ENCODE measurements at regions not wholly inside any gene's neighbourhood (a gene's known extent, or its start where the extent isn't known, plus 50 kb on each side); places are given as distances from the start of the nearest gene placed in this dataset.
"Not testable (repeated sequence)": the region's sequence is repeated elsewhere in the genome, so short reads cannot be mapped to it uniquely, and the experiment has no call there.

GRCh38 chr17:59494757-59495368 lies 70.5 kb upstream of the DHX40 start:
- H3K27ac ChIP-seq (ENCODE audit: low read depth, low read length), result no peak overlapping the region
- no peaks in the 10 kb centered on the region for H3K36me3 ChIP-seq (ENCODE audit: insufficient read depth, low read length)
- no peaks in the 10 kb centered on the region for H3K4me1 ChIP-seq (ENCODE audit: control insufficient read depth, insufficient read depth, low read length, unreplicated experiment)
- H3K4me3 ChIP-seq (ENCODE audit: low read depth, low read length), result no peak overlapping the region
- H2AFZ ChIP-seq (ENCODE audit: low read length, unreplicated experiment), result no peak overlapping the region
- no peaks in the 10 kb centered on the region for H3K79me2 ChIP-seq (ENCODE audit: control insufficient read depth, insufficient read depth, low read length, unreplicated experiment)
- H3K27me3 ChIP-seq (ENCODE audit: insufficient read depth, low read length), result no peaks in the 10 kb centered on the region

- H3K79me2 ChIP-seq (ENCODE audit: control insufficient read depth, insufficient read depth, low read length, unreplicated experiment), result no peaks in the 10 kb centered on the region
- H3K36me3 ChIP-seq (ENCODE audit: insufficient read depth, low read length), result no peaks in the 10 kb centered on the region
- H3K4me1 ChIP-seq (ENCODE audit: control insufficient read depth, insufficient read depth, low read length, unreplicated experiment), result no peaks in the 10 kb centered on the region
- no peaks in the 10 kb centered on the region for H3K27me3 ChIP-seq (ENCODE audit: insufficient read depth, low read length)
- H3K4me3 ChIP-seq (ENCODE audit: low read depth, low read length), result no peak overlapping the region
- H2AFZ ChIP-seq (ENCODE audit: low read length, unreplicated experiment), result no peak overlapping the region
- no peak overlapping the region for H3K27ac ChIP-seq (ENCODE audit: low read depth, low read length)
Measured at GRCh38 chr17:59496178-59496577, 69.2 kb upstream of the DHX40 start.

- Histone ChIP-seq H3K36me3 (ENCODE audit: insufficient read depth, low read length) (no peaks in the 10 kb centered on the region), H3K4me3 (ENCODE audit: low read depth, low read length) (no peak overlapping the region), H3K27me3 (ENCODE audit: insufficient read depth, low read length) (no peaks in the 10 kb centered on the region), H3K79me2 (ENCODE audit: control insufficient read depth, insufficient read depth, low read length, unreplicated experiment) (no peaks in the 10 kb centered on the region), H3K27ac (ENCODE audit: low read depth, low read length) (no peak overlapping the region), H2AFZ (ENCODE audit: low read length, unreplicated experiment) (no peak overlapping the region), H3K4me1 (ENCODE audit: control insufficient read depth, insufficient read depth, low read length, unreplicated experiment) (no peaks in the 10 kb centered on the region)
Measured at GRCh38 chr17:59498530-59499307, 66.7 kb upstream of the DHX40 start.

- not testable (repeated sequence) for H2AFZ ChIP-seq (ENCODE audit: low read length, unreplicated experiment); H3K27ac ChIP-seq (ENCODE audit: low read depth, low read length); H3K4me3 ChIP-seq (ENCODE audit: low read depth, low read length); H3K27me3 ChIP-seq (ENCODE audit: insufficient read depth, low read length); H3K4me1 ChIP-seq (ENCODE audit: control insufficient read depth, insufficient read depth, low read length, unreplicated experiment); H3K36me3 ChIP-seq (ENCODE audit: insufficient read depth, low read length); H3K79me2 ChIP-seq (ENCODE audit: control insufficient read depth, insufficient read depth, low read length, unreplicated experiment)
Measured at GRCh38 chr17:59500086-59500655, 65.2 kb upstream of the DHX40 start.

- H3K27me3 ChIP-seq (ENCODE audit: insufficient read depth, low read length), result no peaks in the 10 kb centered on the region
- H3K4me3 ChIP-seq (ENCODE audit: low read depth, low read length), result no peak overlapping the region
- peaks cover 3% of the 10 kb centered on the region for H3K4me1 ChIP-seq (ENCODE audit: control insufficient read depth, insufficient read depth, low read length, unreplicated experiment)
- H3K27ac ChIP-seq (ENCODE audit: low read depth, low read length), result no peak overlapping the region
- no peak overlapping the region for H2AFZ ChIP-seq (ENCODE audit: low read length, unreplicated experiment)
- H3K79me2 ChIP-seq (ENCODE audit: control insufficient read depth, insufficient read depth, low read length, unreplicated experiment), result no peaks in the 10 kb centered on the region
- no peaks in the 10 kb centered on the region for H3K36me3 ChIP-seq (ENCODE audit: insufficient read depth, low read length)
Measured at GRCh38 chr17:59501690-59502089, 63.7 kb upstream of the DHX40 start.

GRCh38 chr17:59502800-59503199 lies 62.6 kb upstream of the DHX40 start:
- Histone ChIP-seq H2AFZ (ENCODE audit: low read length, unreplicated experiment) (no peak overlapping the region), H3K79me2 (ENCODE audit: control insufficient read depth, insufficient read depth, low read length, unreplicated experiment) (no peaks in the 10 kb centered on the region), H3K36me3 (ENCODE audit: insufficient read depth, low read length) (no peaks in the 10 kb centered on the region), H3K27ac (ENCODE audit: low read depth, low read length) (no peak overlapping the region), H3K27me3 (ENCODE audit: insufficient read depth, low read length) (no peaks in the 10 kb centered on the region), H3K4me1 (ENCODE audit: control insufficient read depth, insufficient read depth, low read length, unreplicated experiment) (peaks cover 9% of the 10 kb centered on the region), H3K4me3 (ENCODE audit: low read depth, low read length) (no peak overlapping the region)

GRCh38 chr17:59503500-59503899 lies 61.9 kb upstream of the DHX40 start:
- Histone ChIP-seq H3K4me3 (ENCODE audit: low read depth, low read length) (no peak overlapping the region), H3K4me1 (ENCODE audit: control insufficient read depth, insufficient read depth, low read length, unreplicated experiment) (peaks cover 9% of the 10 kb centered on the region), H3K27ac (ENCODE audit: low read depth, low read length) (no peak overlapping the region), H3K36me3 (ENCODE audit: insufficient read depth, low read length) (no peaks in the 10 kb centered on the region), H3K27me3 (ENCODE audit: insufficient read depth, low read length) (no peaks in the 10 kb centered on the region), H2AFZ (ENCODE audit: low read length, unreplicated experiment) (no peak overlapping the region), H3K79me2 (ENCODE audit: control insufficient read depth, insufficient read depth, low read length, unreplicated experiment) (no peaks in the 10 kb centered on the region)

GRCh38 chr17:59504821-59505220 lies 60.6 kb upstream of the DHX40 start:
- H3K4me3 ChIP-seq (ENCODE audit: low read depth, low read length), result no peak overlapping the region
- H3K36me3 ChIP-seq (ENCODE audit: insufficient read depth, low read length), result no peaks in the 10 kb centered on the region
- H2AFZ ChIP-seq (ENCODE audit: low read length, unreplicated experiment), result no peak overlapping the region
- H3K4me1 ChIP-seq (ENCODE audit: control insufficient read depth, insufficient read depth, low read length, unreplicated experiment), result peaks cover 9% of the 10 kb centered on the region
- no peaks in the 10 kb centered on the region for H3K79me2 ChIP-seq (ENCODE audit: control insufficient read depth, insufficient read depth, low read length, unreplicated experiment)
- H3K27me3 ChIP-seq (ENCODE audit: insufficient read depth, low read length), result no peaks in the 10 kb centered on the region
- H3K27ac ChIP-seq (ENCODE audit: low read depth, low read length), result no peak overlapping the region

GRCh38 chr17:59505610-59506276 lies 59.7 kb upstream of the DHX40 start:
- Histone ChIP-seq H3K36me3 (ENCODE audit: insufficient read depth, low read length) (no peaks in the 10 kb centered on the region), H3K27me3 (ENCODE audit: insufficient read depth, low read length) (no peaks in the 10 kb centered on the region), H2AFZ (ENCODE audit: low read length, unreplicated experiment) (no peak overlapping the region), H3K79me2 (ENCODE audit: control insufficient read depth, insufficient read depth, low read length, unreplicated experiment) (no peaks in the 10 kb centered on the region), H3K4me3 (ENCODE audit: low read depth, low read length) (no peak overlapping the region), H3K4me1 (ENCODE audit: control insufficient read depth, insufficient read depth, low read length, unreplicated experiment) (peaks cover 9% of the 10 kb centered on the region), H3K27ac (ENCODE audit: low read depth, low read length) (no peak overlapping the region)

- no peaks in the 10 kb centered on the region for H3K36me3 ChIP-seq (ENCODE audit: insufficient read depth, low read length)
- peaks cover 9% of the 10 kb centered on the region for H3K4me1 ChIP-seq (ENCODE audit: control insufficient read depth, insufficient read depth, low read length, unreplicated experiment)
- H3K79me2 ChIP-seq (ENCODE audit: control insufficient read depth, insufficient read depth, low read length, unreplicated experiment), result no peaks in the 10 kb centered on the region
- no peak overlapping the region for H3K27ac ChIP-seq (ENCODE audit: low read depth, low read length)
- H2AFZ ChIP-seq (ENCODE audit: low read length, unreplicated experiment), result no peak overlapping the region
- H3K27me3 ChIP-seq (ENCODE audit: insufficient read depth, low read length), result no peaks in the 10 kb centered on the region
- H3K4me3 ChIP-seq (ENCODE audit: low read depth, low read length), result no peak overlapping the region
Measured at GRCh38 chr17:59506894-59507726, 58.3 kb upstream of the DHX40 start.
